ENCODE measurements at regions not wholly inside any gene's neighbourhood (a gene's known extent, or its start where the extent isn't known, plus 50 kb on each side); places are given as distances from the start of the nearest gene placed in this dataset.

DNA sequence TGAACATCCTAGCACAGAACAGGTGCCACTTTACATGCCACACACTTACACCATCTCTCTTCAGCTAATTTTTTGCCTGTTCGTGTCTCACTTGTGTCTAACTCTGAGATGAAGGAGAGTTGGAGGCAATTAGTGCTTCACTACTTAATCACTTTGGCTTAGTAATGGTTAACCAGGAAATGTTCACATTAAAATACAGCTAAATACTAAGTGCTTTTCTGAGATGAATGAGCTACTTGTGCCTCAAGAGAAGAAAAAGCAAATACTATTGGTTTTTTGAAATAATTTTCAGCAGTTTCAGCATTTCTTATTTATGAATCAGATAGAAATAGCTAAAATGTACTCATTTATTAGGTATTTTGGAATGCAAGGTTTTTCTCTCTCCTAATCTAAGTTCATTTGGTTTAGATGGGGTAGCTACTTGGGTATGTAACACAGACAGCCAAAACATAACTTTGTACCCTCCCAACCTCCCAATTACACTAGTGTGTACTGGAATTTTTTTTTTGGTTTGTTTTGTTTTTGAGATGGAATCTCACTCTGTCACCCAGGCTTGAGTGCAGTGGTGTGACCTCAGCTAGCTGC, 1474.1 kb upstream of the SEL1L start:
- TF ChIP-seq ZBTB20 (tag by site-specific recombination; IDR thresholded peaks at IDR 0.05) (no peak), ZNF473 (tag by site-specific recombination; IDR thresholded peaks at IDR 0.05) (no peak), MEIS1 (CRISPR knock-in tag; IDR thresholded peaks at IDR 0.05; ENCODE audit: borderline replicate concordance) (no peak), OVOL3 (tag by site-specific recombination; IDR thresholded peaks at IDR 0.05) (no peak), ZSCAN30 (tag by site-specific recombination; IDR thresholded peaks at IDR 0.05) (no peak), YY1 (tag by site-specific recombination; IDR thresholded peaks at IDR 0.05) (no peak), ZBTB17 (tag by site-specific recombination; IDR thresholded peaks at IDR 0.05) (no peak), ZNF596 (tag by site-specific recombination; IDR thresholded peaks at IDR 0.05) (no peak), ZNF610 (tag by site-specific recombination; IDR thresholded peaks at IDR 0.05; ENCODE audit: borderline replicate concordance) (no peak), GLIS1 (tag by site-specific recombination; IDR thresholded peaks at IDR 0.05) (no peak), ZNF341 (tag by site-specific recombination; IDR thresholded peaks at IDR 0.05; ENCODE audit: low read depth) (no peak), ZNF157 (tag by site-specific recombination; IDR thresholded peaks at IDR 0.05) (no peak), KLF1 (tag by site-specific recombination; IDR thresholded peaks at IDR 0.05) (no peak)
- TF ChIP-seq, protein P1, sequence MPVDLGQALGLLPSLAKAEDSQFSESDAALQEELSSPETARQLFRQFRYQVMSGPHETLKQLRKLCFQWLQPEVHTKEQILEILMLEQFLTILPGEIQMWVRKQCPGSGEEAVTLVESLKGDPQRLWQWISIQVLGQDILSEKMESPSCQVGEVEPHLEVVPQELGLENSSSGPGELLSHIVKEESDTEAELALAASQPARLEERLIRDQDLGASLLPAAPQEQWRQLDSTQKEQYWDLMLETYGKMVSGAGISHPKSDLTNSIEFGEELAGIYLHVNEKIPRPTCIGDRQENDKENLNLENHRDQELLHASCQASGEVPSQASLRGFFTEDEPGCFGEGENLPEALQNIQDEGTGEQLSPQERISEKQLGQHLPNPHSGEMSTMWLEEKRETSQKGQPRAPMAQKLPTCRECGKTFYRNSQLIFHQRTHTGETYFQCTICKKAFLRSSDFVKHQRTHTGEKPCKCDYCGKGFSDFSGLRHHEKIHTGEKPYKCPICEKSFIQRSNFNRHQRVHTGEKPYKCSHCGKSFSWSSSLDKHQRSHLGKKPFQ (tag by site-specific recombination; IDR thresholded peaks at IDR 0.05) = no peak
- TF ChIP-seq, protein P2, sequence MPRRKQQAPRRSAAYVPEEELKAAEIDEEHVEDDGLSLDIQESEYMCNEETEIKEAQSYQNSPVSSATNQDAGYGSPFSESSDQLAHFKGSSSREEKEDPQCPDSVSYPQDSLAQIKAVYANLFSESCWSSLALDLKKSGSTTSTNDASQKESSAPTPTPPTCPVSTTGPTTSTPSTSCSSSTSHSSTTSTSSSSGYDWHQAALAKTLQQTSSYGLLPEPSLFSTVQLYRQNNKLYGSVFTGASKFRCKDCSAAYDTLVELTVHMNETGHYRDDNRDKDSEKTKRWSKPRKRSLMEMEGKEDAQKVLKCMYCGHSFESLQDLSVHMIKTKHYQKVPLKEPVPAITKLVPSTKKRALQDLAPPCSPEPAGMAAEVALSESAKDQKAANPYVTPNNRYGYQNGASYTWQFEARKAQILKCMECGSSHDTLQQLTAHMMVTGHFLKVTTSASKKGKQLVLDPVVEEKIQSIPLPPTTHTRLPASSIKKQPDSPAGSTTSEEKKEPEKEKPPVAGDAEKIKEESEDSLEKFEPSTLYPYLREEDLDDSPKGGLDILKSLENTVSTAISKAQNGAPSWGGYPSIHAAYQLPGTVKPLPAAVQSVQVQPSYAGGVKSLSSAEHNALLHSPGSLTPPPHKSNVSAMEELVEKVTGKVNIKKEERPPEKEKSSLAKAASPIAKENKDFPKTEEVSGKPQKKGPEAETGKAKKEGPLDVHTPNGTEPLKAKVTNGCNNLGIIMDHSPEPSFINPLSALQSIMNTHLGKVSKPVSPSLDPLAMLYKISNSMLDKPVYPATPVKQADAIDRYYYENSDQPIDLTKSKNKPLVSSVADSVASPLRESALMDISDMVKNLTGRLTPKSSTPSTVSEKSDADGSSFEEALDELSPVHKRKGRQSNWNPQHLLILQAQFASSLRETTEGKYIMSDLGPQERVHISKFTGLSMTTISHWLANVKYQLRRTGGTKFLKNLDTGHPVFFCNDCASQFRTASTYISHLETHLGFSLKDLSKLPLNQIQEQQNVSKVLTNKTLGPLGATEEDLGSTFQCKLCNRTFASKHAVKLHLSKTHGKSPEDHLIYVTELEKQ (tag by site-specific recombination; IDR thresholded peaks at IDR 0.05; ENCODE audit: borderline replicate concordance) = no peak
- H3K9me3 ChIP-seq (ENCODE audit: control insufficient read depth, insufficient read depth, low read depth, low read length) = no peaks in the 10 kb centered on the region
- no peaks in the 10 kb centered on the region for H3K4me1 ChIP-seq (ENCODE audit: control insufficient read depth, insufficient read depth, low read length)
- no peak overlapping the region for H3K4me3 ChIP-seq (ENCODE audit: low read depth, low read length)
- no peaks in the 10 kb centered on the region for H3K36me3 ChIP-seq (ENCODE audit: control insufficient read depth in 2 of 2, insufficient read depth in 1 of 2, low read length in 2 of 2)
- ChIA-PET POLR2A (no interaction called here), CTCF (no interaction called here)
- no peak overlapping the region for H3K27ac ChIP-seq (ENCODE audit: extremely low read depth, low read depth, low read length)

DNA sequence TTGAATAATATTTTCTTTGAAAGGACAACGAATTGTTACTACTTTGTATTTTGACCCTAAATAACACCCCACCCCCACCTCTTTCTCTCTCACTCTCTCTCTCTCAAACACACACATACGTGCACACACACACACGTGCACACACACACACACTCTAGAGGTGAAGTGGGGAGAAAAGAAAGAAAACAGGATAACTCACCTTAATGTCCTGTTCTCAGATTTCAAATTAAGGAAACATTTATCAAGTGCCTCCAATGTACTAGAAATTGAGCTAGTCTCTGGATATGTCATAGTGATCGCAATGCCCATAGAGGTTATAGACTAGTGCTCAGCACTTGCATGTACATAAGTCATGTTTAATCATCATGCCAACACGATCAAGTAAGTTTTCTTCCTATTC, 1483.6 kb upstream of the SEL1L start:
- ChIA-PET CTCF (no interaction called here), POLR2A (no interaction called here)
- no peaks in the 10 kb centered on the region for H3K36me3 ChIP-seq (ENCODE audit: control insufficient read depth in 2 of 2, insufficient read depth in 1 of 2, low read length in 2 of 2)
- TF ChIP-seq KLF8 (tag by site-specific recombination; IDR thresholded peaks at IDR 0.05) (no peak), OSR2 (tag by site-specific recombination; IDR thresholded peaks at IDR 0.05) (no peak), SP2 (tag by site-specific recombination; IDR thresholded peaks at IDR 0.05) (no peak), ZNF404 (tag by site-specific recombination; IDR thresholded peaks at IDR 0.05) (no peak), YY1 (tag by site-specific recombination; IDR thresholded peaks at IDR 0.05) (no peak), ZNF248 (tag by site-specific recombination; IDR thresholded peaks at IDR 0.05) (no peak), ZBTB1 (tag by site-specific recombination; IDR thresholded peaks at IDR 0.05) (no peak), ZNF274 (IDR thresholded peaks at IDR 0.05; ENCODE audit: low read length) (no peak), ZNF274 (tag by site-specific recombination; IDR thresholded peaks at IDR 0.05; ENCODE audit: borderline replicate concordance) (no peak), ZNF133 (tag by site-specific recombination; IDR thresholded peaks at IDR 0.05) (no peak), ZNF16 (tag by site-specific recombination; IDR thresholded peaks at IDR 0.05; ENCODE audit: low read depth) (no peak), SETDB1 (IDR thresholded peaks at IDR 0.05; ENCODE audit: insufficient read length, low read length) (no peak), ZNF571 (tag by site-specific recombination; IDR thresholded peaks at IDR 0.05) (no peak), ZNF624 (tag by site-specific recombination; IDR thresholded peaks at IDR 0.05) (no peak)
- TF ChIP-seq, protein P3, sequence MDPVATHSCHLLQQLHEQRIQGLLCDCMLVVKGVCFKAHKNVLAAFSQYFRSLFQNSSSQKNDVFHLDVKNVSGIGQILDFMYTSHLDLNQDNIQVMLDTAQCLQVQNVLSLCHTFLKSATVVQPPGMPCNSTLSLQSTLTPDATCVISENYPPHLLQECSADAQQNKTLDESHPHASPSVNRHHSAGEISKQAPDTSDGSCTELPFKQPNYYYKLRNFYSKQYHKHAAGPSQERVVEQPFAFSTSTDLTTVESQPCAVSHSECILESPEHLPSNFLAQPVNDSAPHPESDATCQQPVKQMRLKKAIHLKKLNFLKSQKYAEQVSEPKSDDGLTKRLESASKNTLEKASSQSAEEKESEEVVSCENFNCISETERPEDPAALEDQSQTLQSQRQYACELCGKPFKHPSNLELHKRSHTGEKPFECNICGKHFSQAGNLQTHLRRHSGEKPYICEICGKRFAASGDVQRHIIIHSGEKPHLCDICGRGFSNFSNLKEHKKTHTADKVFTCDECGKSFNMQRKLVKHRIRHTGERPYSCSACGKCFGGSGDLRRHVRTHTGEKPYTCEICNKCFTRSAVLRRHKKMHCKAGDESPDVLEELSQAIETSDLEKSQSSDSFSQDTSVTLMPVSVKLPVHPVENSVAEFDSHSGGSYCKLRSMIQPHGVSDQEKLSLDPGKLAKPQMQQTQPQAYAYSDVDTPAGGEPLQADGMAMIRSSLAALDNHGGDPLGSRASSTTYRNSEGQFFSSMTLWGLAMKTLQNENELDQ (tag by site-specific recombination; IDR thresholded peaks at IDR 0.05; ENCODE audit: low read depth) = no peak
- TF ChIP-seq, protein P4, sequence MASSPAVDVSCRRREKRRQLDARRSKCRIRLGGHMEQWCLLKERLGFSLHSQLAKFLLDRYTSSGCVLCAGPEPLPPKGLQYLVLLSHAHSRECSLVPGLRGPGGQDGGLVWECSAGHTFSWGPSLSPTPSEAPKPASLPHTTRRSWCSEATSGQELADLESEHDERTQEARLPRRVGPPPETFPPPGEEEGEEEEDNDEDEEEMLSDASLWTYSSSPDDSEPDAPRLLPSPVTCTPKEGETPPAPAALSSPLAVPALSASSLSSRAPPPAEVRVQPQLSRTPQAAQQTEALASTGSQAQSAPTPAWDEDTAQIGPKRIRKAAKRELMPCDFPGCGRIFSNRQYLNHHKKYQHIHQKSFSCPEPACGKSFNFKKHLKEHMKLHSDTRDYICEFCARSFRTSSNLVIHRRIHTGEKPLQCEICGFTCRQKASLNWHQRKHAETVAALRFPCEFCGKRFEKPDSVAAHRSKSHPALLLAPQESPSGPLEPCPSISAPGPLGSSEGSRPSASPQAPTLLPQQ (tag by site-specific recombination; IDR thresholded peaks at IDR 0.05) = no peak

More for the DNA sequence above, 1483.6 kb upstream of the SEL1L start:
- Histone ChIP-seq H3K4me1 (ENCODE audit: control insufficient read depth, insufficient read depth, low read length) (no peaks in the 10 kb centered on the region), H3K27ac (ENCODE audit: extremely low read depth, low read depth, low read length) (no peak overlapping the region), H3K4me3 (ENCODE audit: low read depth, low read length) (no peak overlapping the region), H3K9me3 (ENCODE audit: control insufficient read depth, insufficient read depth, low read depth, low read length) (no peaks in the 10 kb centered on the region)
